PC-3 (cell line): ENCODE measurements at regions not wholly inside any gene's neighbourhood (a gene's known extent, or its start where the extent isn't known, plus 50 kb on each side); places are given as distances from the start of the nearest gene placed in this dataset.

Experiments used
- ATAC-seq: fragments of 200-7000 bp; cut with Tn5 transposase; 2 replicates; pipeline ENCODE4 v1.9.1; 2020; ENCODE audit warnings: mild to moderate bottlenecking, moderate library complexity
- BruUV-seq: library from RNA; stranded (reverse); fragments of 400-500 nt; replicated peaks from 2 replicates; lab custom pipeline; 2021; lab: Mats Ljungman, UMichigan
- CTCF ChIA-PET: fragments of 300-600 bp; sonication (Branson Sonifier 250); formaldehyde crosslinking; loops from one replicate; lab custom pipeline; 2022; ENCODE audit warnings: antibody characterized with exemption; lab: Charles Lee
- POLR2A ChIA-PET: fragments of 300-600 bp; sonication (Branson Sonifier 250); formaldehyde crosslinking; loops from one replicate; lab custom pipeline; 2022; ENCODE audit warnings: antibody characterized with exemption; ENCODE audit not compliant: unreplicated experiment; lab: Charles Lee
- DNase-seq: peaks from one replicate; pipeline ENCODE4 v3.0.0-alpha.2; 2015
- H2AFZ ChIP-seq: fragments of 300-600 bp; sonication (generic); 2 replicates; pipeline ENCODE4 v1.6.0; 2016; ENCODE audit warnings: antibody characterized with exemption, low read length
- H3F3A ChIP-seq: fragments of 300-600 bp; sonication (generic); one replicate; pipeline ENCODE4 v1.6.0; 2017; ENCODE audit warnings: antibody characterized with exemption, low read length, control low read depth, mild to moderate bottlenecking; ENCODE audit not compliant: unreplicated experiment
- H3K27ac ChIP-seq: fragments of 300-600 bp; sonication (generic); 2 replicates; pipeline ENCODE4 v1.5.1; 2016; ENCODE audit warnings: mild to moderate bottlenecking, low read length
- H3K27me3 ChIP-seq: fragments of 300-600 bp; sonication (generic); 2 replicates; pipeline ENCODE4 v1.6.1; 2016; ENCODE audit warnings: low read length, mixed read lengths
- H3K36me3 ChIP-seq: fragments of 300-600 bp; sonication (generic); 2 replicates; pipeline ENCODE4 v1.6.1; 2016; ENCODE audit warnings: low read depth, mixed run types, low read length, mixed read lengths
- H3K4me1 ChIP-seq: fragments of 300-600 bp; sonication (generic); 2 replicates; pipeline ENCODE4 v1.5.1; 2016; ENCODE audit warnings: low read length; ENCODE audit not compliant: insufficient read depth
- H3K4me2 ChIP-seq: fragments of 300-600 bp; sonication (generic); 2 replicates; pipeline ENCODE4 v1.6.0; 2016; ENCODE audit warnings: low read length
- H3K4me3 ChIP-seq: fragments of 300-600 bp; sonication (generic); 2 replicates; pipeline ENCODE4 v1.5.1; 2016; ENCODE audit warnings: mild to moderate bottlenecking, low read length, mixed read lengths
- H3K79me2 ChIP-seq: fragments of 300-600 bp; sonication (generic); 2 replicates; pipeline ENCODE4 v1.6.1; 2017; ENCODE audit warnings: low read length, mixed read lengths
- H3K9ac ChIP-seq: fragments of 300-600 bp; sonication (generic); 2 replicates; pipeline ENCODE4 v1.6.0; 2016; ENCODE audit warnings: mild to moderate bottlenecking, low read length
- H3K9me2 ChIP-seq: fragments of 300-600 bp; sonication (generic); replicated peaks from 2 replicates; pipeline ENCODE4 v1.6.1; 2016; ENCODE audit warnings: mixed run types, low read length, mixed read lengths
- H3K9me3 ChIP-seq: fragments of 300-600 bp; sonication (generic); 2 replicates; pipeline ENCODE4 v1.6.1; 2016; ENCODE audit warnings: low read length, mixed read lengths
- H4K20me1 ChIP-seq: fragments of 300-600 bp; sonication (generic); 2 replicates; pipeline ENCODE4 v1.6.1; 2016; ENCODE audit warnings: low read length, mixed read lengths
- CTCF ChIP-seq: fragments of 300-600 bp; sonication (generic); conservative IDR thresholded peaks from 2 replicates; pipeline ENCODE4 v1.5.1; 2017; ENCODE audit warnings: antibody characterized with exemption, low read depth, mild to moderate bottlenecking, low read length
- EZH2 ChIP-seq: fragments of 300-600 bp; sonication (generic); IDR thresholded peaks from one replicate; pipeline ENCODE4 v1.6.1; 2017; ENCODE audit warnings: antibody characterized with exemption, mild to moderate bottlenecking, low read length; ENCODE audit not compliant: unreplicated experiment
- EZH2phosphoT487 ChIP-seq: fragments of 300-600 bp; sonication (generic); IDR thresholded peaks from 2 replicates; pipeline ENCODE4 v1.6.1; 2018; ENCODE audit warnings: mild to moderate bottlenecking, antibody characterized with exemption, low read length, borderline replicate concordance
- intact Hi-C: fragments of 100-400 bp; cut with micrococcal nuclease; formaldehyde crosslinking; loops from 2 replicates; pipeline ENCODE4 v1.9.0; 2023

GRCh38 chr7:152984421-152984820 is 224.9 kb downstream of the ACTR3B start:
- ATAC-seq, result no peak

DNA sequence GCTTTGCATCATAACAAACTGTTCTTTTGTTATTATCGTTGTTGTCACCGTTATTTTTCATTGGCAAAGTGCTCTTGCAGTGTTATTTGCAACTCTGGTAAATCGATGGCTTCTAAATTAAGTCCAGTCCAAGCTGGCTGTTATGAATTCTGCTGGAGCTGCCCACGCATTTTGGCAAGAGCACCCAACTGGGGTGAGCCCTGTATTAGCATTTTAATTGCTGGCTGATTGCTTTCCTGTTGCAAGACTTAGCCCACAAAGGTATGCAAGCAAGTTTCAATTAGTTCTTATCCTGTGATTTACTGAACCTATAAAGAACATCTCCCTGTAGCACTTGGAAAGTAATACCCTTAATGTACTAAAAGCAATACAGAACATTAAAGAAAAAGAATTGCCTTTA is 226.8 kb downstream of the ACTR3B start:
- H3K27ac ChIP-seq, result no peak overlapping the region
- no peaks in the 10 kb centered on the region for H3K79me2 ChIP-seq
- POLR2A ChIA-PET, result no interaction called here
- no peaks in the 10 kb centered on the region for H3K9me2 ChIP-seq
- H3K9me3 ChIP-seq, result no peaks in the 10 kb centered on the region
- no peak overlapping the region for H3K9ac ChIP-seq
- H2AFZ ChIP-seq, result no peak overlapping the region
- CTCF ChIA-PET, result no interaction called here
- no peak overlapping the region for H3K4me3 ChIP-seq
- no peaks in the 10 kb centered on the region for H3F3A ChIP-seq
- H3K4me2 ChIP-seq, result no peak overlapping the region
- no peaks in the 10 kb centered on the region for H4K20me1 ChIP-seq
- TF ChIP-seq EZH2 (no peak), EZH2phosphoT487 (no peak), CTCF (no peak)
- H3K36me3 ChIP-seq, result no peaks in the 10 kb centered on the region
- DNase-seq (no peak), ATAC-seq (no peak)
- no peaks in the 10 kb centered on the region for H3K4me1 ChIP-seq
- BruUV-seq, result no TSS peak
- no peaks in the 10 kb centered on the region for H3K27me3 ChIP-seq
- intact Hi-C loops, result no loop called here

More at GRCh38 chr7:152984421-152984820, 224.9 kb downstream of the ACTR3B start:
- Histone ChIP-seq H3F3A (no peaks in the 10 kb centered on the region), H3K27ac (no peak overlapping the region), H3K4me1 (no peaks in the 10 kb centered on the region), H4K20me1 (no peaks in the 10 kb centered on the region), H3K9me2 (no peaks in the 10 kb centered on the region), H3K9ac (no peak overlapping the region), H3K79me2 (no peaks in the 10 kb centered on the region), H3K36me3 (no peaks in the 10 kb centered on the region), H2AFZ (no peak overlapping the region), H3K27me3 (no peaks in the 10 kb centered on the region), H3K9me3 (no peaks in the 10 kb centered on the region), H3K4me3 (no peak overlapping the region), H3K4me2 (no peak overlapping the region)
- no TSS peak for BruUV-seq
- no peak for DNase-seq
- CTCF ChIA-PET, result no interaction called here
- POLR2A ChIA-PET, result no interaction called here
- intact Hi-C loops, result no loop called here
- TF ChIP-seq EZH2 (no peak), EZH2phosphoT487 (no peak), CTCF (no peak)

DNA sequence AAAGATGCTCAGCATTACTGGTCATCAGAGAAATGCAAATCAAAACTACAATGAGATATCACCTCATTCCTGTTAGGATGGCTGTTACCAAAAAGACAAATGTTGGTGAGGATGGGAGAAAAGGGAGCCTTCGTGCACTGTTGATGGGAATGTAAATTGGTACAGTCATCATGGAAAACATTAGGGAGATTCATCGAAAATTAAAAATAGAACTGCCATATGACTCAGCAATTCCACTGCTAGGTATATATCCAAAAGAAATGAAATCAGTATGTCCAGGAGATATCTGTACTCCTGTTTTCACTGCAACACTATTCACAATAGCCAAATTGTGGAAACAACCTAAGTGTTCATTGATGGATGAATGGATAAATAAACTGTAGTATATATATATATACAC is 228.1 kb downstream of the ACTR3B start:
- no peaks in the 10 kb centered on the region for H3K36me3 ChIP-seq
- POLR2A ChIA-PET, result no interaction called here
- BruUV-seq, result no TSS peak
- no peaks in the 10 kb centered on the region for H3F3A ChIP-seq
- no peaks in the 10 kb centered on the region for H3K4me1 ChIP-seq
- no peaks in the 10 kb centered on the region for H3K9me3 ChIP-seq
- H3K9me2 ChIP-seq, result no peaks in the 10 kb centered on the region
- DNase-seq (no peak), ATAC-seq (no peak)
- H3K79me2 ChIP-seq, result no peaks in the 10 kb centered on the region
- CTCF ChIA-PET, result no interaction called here
- no peak overlapping the region for H3K4me2 ChIP-seq
- no peaks in the 10 kb centered on the region for H4K20me1 ChIP-seq
- H2AFZ ChIP-seq, result no peak overlapping the region
- no peak overlapping the region for H3K4me3 ChIP-seq
- no peak for TF ChIP-seq CTCF
- TF ChIP-seq EZH2, result no peak
- no peak for TF ChIP-seq EZH2phosphoT487
- no peak overlapping the region for H3K9ac ChIP-seq
- intact Hi-C loops, result no loop called here
- H3K27ac ChIP-seq, result no peak overlapping the region
- no peaks in the 10 kb centered on the region for H3K27me3 ChIP-seq
